ENCODE measurements at regions not wholly inside any gene's neighbourhood (a gene's known extent, or its start where the extent isn't known, plus 50 kb on each side); places are given as distances from the start of the nearest gene placed in this dataset.

DNA sequence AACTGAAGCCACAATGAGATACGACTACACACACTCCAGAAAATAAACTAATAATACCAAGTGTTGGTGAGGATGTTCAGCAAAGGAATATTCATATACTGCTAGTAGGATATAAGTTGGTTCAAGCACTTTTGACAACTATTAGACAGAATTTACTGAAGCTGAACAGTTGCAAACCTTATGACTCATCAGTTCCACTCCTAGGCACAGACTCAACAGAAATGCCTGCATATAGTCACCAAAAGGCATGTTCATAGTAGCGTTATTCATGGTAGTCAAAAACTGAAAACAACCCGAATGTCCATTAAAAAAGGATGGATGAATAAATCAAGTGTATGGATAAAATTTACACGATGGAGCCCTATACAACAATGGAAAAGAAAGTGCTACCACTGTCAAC lies 232.0 kb downstream of the ANAPC1 start:
- Histone ChIP-seq H3K79me1 (ENCODE audit: low read depth, low read length) (no peaks in the 10 kb centered on the region), H3K4ac (replicated peaks; ENCODE audit: insufficient read length, low read depth, low read length) (no peak overlapping the region), H4K20me1 (replicated peaks in 1 of 2; ENCODE audit: control insufficient read depth in 1 of 2, insufficient read depth in 2 of 2, low read length in 2 of 2) (no peaks in the 10 kb centered on the region), H3K23ac (ENCODE audit: insufficient read length) (no peak overlapping the region), H3K4me2 (ENCODE audit: insufficient read depth in 1 of 2, low read depth in 2 of 2, low read length in 2 of 2) (no peak overlapping the region), H2BK15ac (ENCODE audit: low read length) (no peak overlapping the region), H3K4me3 (ENCODE audit: extremely low read depth in 1 of 4, insufficient read depth in 2 of 4, low read depth in 3 of 4, low read length in 4 of 4) (no peak overlapping the region), H3K4me1 (replicated peaks in 1 of 4; ENCODE audit: control insufficient read depth in 3 of 4, insufficient read depth in 4 of 4, low read length in 3 of 4) (no peaks in the 10 kb centered on the region; a peak in 1 of 7 replicates), H3K79me2 (ENCODE audit: control insufficient read depth in 1 of 2, insufficient read depth in 2 of 2, low read length in 2 of 2) (no peaks in the 10 kb centered on the region), H2BK20ac (ENCODE audit: low read length) (no peak overlapping the region), H3K14ac (ENCODE audit: insufficient read length) (no peak overlapping the region), H3K18ac (ENCODE audit: extremely low read depth, low read length) (no peak overlapping the region), H2BK120ac (replicated peaks; ENCODE audit: low read depth, low read length) (no peak overlapping the region), H2AK5ac (ENCODE audit: low read depth, low read length) (no peak overlapping the region), H3K27ac (ENCODE audit: low read depth, low read length) (no peak overlapping the region), H3K36me3 (ENCODE audit: control insufficient read depth in 2 of 4, insufficient read depth in 4 of 4, low read length in 3 of 4) (no peaks in the 10 kb centered on the region), H2BK5ac (ENCODE audit: low read depth, low read length) (no peak overlapping the region), H2BK12ac (ENCODE audit: low read depth, low read length) (no peak overlapping the region), H3K9ac (replicated peaks in 1 of 4; ENCODE audit: extremely low read depth in 1 of 4, low read depth in 3 of 4, low read length in 3 of 4) (no peak overlapping the region), H4K8ac (ENCODE audit: extremely low read depth, insufficient read depth, low read length) (no peak overlapping the region), H4K5ac (ENCODE audit: insufficient read length, low read depth, low read length) (no peak overlapping the region), H3K27me3 (replicated peaks in 1 of 4; ENCODE audit: control insufficient read depth in 3 of 4, extremely low read depth in 1 of 4, insufficient read depth in 3 of 4, low read length in 3 of 4) (peaks cover 0 to 2% (median 0%) of the 10 kb centered on the region in 4 experiments; a peak in 1 of 7 replicates), H4K91ac (replicated peaks; ENCODE audit: insufficient read length, low read length) (no peak overlapping the region), H3K9me3 (ENCODE audit: insufficient read depth in 2 of 2, low read depth in 1 of 2, low read length in 1 of 2) (no peaks in the 10 kb centered on the region; a peak in 1 of 4 replicates), H3K56ac (replicated peaks; ENCODE audit: insufficient read length, low read depth, low read length) (no peak overlapping the region), H3K23me2 (ENCODE audit: low read depth, low read length) (no peaks in the 10 kb centered on the region), H2AFZ (ENCODE audit: low read length) (no peak overlapping the region)
- FAIRE-seq (no peak), DNase-seq (ENCODE audit: low read depth in 1 of 2, low spot score in 2 of 2) (no peak)
- WGBS, 2 experiments (ENCODE audit: extremely low coverage in 1 of 2, insufficient coverage in 1 of 2, insufficient read length in 1 of 2, insufficient replicate concordance in 2 of 2, low coverage in 1 of 2, low lambda C conversion rate in 2 of 2, missing lambda C conversion rate in 1 of 2) = 90% methylated on average over 4 of the region's 4 CpGs; no CpG with 5 or more reads in 1 of the 2 experiments
- no peak for TF ChIP-seq SP2 (IDR thresholded peaks at IDR 0.05; ENCODE audit: low read length)
- TF ChIP-seq PHF8 (conservative IDR thresholded peaks at IDR 0.05; ENCODE audit: low read depth, low read length) = no peak
- no peak for TF ChIP-seq ATF2 (IDR thresholded peaks at IDR 0.05; ENCODE audit: low read length)
- no peak for TF ChIP-seq YY1 (IDR thresholded peaks at IDR 0.05; ENCODE audit: low read depth, low read length)
- no peak for TF ChIP-seq BACH1 (IDR thresholded peaks at IDR 0.05; ENCODE audit: low read length)
- TF ChIP-seq SUZ12 (IDR thresholded peaks at IDR 0.05; ENCODE audit: low read length) = no peak
- no peak for TF ChIP-seq SIX5 (IDR thresholded peaks at IDR 0.05; ENCODE audit: low read depth, low read length)
- no peak for TF ChIP-seq CBX8 (IDR thresholded peaks at IDR 0.05; ENCODE audit: borderline replicate concordance, low read depth, low read length)
- ChIA-PET POLR2A (ENCODE audit: partially characterized antibody) (no interaction called here), CTCF (ENCODE audit: partially characterized antibody) (no interaction called here)

All from H1 (cell line).